ENCODE measurements at regions not wholly inside any gene's neighbourhood (a gene's known extent, or its start where the extent isn't known, plus 50 kb on each side); places are given as distances from the start of the nearest gene placed in this dataset.

DNA sequence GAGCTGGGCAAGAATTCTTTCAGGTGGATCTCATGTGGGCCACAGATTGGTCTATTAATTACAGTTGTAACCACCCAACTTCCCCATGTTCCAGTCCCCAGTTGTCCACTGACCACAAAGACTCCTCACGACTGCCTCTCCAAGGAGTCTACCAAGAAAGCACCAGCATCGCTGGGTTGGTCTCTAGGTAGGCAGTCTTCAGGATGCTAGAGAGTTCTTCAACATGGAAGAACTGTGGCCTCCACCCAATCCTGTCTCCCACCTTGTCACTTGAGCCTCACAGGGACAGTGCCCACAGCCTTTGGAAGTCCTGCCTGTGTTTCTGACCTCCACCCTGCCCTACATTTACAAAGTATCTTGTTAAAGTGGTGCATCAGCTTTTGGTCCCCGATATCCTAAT is 184.7 kb upstream of the FN1 start:
- no peak for DNase-seq (ENCODE audit: low read depth)

GRCh38 chr2:215619989-215620388 is 184.1 kb upstream of the FN1 start:
- no peak for DNase-seq (ENCODE audit: low read depth)

DNA sequence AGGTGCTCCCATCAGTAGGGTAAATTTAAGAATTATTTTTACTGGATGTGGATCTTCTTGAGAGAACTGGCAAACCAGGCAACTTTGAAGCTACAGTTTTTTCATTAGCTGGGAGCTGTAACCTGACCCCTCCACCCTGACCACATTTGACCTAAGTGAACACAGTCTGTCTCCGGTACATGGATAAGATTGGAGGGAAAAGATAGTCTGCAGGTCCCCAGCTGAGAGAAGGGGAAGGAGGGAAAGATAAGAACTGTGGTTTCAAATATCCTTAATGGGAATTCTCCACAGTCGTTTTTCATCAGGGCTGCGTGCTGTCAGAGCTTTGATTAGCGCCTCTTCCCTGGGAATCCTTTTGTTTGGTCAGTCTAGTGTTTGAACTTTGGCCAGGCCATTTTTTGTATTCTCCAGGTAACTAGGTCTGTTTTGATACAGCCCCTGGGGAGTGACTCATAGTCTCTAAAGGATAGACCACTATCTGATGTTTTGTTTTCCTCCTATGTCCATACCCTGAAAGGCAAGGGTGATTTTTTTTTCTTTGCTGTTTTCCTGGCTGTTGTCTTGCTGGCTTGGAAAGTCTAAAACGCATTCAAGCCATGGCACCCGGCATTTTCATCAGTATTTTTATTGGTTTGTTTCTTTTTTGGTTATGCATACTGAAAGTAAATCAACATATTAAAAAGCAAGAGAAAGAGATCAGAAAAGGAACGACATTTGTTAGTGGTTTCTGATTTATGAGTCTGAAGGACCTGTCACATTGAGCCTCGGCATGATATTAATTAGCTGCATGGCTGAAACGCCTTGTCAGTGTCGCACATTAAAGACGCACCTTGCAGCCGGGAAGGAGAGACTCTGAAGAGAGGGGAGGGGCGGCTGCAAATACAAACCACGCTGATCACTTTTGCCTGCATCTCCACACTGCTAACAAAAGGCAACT is 183.4 kb upstream of the FN1 start:
- DNase-seq (ENCODE audit: low read depth), result no peak

DNA sequence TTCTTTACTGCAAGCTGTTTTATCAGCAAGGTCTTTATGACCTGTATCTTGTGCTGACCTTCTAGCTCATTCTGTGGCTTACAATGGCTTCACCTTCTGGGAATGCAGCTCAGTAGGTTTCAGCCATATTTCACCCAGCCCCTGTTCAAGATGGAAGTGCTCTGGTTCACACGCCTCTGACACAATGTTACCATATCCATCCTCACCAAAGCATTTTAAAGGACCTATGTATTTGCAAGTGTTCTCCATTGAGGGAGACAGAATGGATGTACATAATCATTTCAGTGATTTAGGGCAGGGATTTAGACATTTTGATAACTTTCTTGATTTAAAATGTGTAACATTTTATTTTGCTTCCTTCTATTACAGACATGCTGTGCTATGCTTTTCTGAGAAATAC is 182.3 kb upstream of the FN1 start:
- no peak for DNase-seq (ENCODE audit: low read depth)

- no peak for DNase-seq (ENCODE audit: low read depth)
Measured at GRCh38 chr2:215617060-215617824, 181.4 kb upstream of the FN1 start.

DNA sequence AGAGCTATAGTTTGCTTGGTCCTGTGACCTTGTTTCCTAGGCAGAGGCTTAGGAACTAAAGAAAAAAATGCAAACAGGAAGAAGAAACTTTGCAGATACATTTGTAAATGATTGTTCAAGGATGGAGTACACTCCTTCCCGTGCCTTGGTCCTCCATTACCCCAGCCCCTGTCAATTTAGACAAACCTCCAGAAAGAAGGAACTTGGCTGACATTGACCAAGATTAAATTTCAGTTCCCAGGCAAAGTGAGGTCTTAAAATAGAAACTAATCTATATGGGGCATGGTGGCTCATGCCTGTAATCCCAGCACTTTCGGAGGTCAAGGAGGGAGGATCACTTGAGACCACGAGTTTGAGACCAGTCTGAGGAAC is 179.9 kb upstream of the FN1 start:
- DNase-seq (ENCODE audit: low read depth), result no peak

- no peak for DNase-seq (ENCODE audit: low read depth)
Measured at GRCh38 chr2:215615067-215615802, 179.4 kb upstream of the FN1 start.

GRCh38 chr2:215614296-215614695 is 178.4 kb upstream of the FN1 start:
- DNase-seq (ENCODE audit: low read depth), result no peak

- no peak for DNase-seq (ENCODE audit: low read depth)
Measured at GRCh38 chr2:215613888-215614287, 178.0 kb upstream of the FN1 start.

- DNase-seq (ENCODE audit: low read depth), result no peak
Measured at GRCh38 chr2:215613280-215613679, 177.4 kb upstream of the FN1 start.

DNA sequence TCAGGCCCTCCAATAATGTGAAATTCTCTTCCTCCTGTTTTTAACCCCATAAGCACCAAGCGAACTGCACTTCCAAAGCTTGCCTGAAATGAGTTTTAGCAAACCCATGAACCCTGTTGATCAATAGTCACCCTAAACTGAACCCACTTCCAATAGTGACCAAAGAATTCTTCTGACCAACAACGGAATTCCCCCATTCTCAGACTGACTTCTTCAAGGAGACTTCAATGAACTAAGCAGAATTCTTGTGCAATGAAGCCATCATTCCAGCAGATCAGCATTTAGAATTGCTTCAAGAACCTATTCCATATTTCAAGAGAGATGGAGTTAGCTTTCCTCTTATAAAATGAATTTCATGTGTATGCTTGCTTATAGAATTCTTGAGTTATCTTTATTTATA is 176.9 kb upstream of the FN1 start:
- no peak for DNase-seq (ENCODE audit: low read depth)

DNA sequence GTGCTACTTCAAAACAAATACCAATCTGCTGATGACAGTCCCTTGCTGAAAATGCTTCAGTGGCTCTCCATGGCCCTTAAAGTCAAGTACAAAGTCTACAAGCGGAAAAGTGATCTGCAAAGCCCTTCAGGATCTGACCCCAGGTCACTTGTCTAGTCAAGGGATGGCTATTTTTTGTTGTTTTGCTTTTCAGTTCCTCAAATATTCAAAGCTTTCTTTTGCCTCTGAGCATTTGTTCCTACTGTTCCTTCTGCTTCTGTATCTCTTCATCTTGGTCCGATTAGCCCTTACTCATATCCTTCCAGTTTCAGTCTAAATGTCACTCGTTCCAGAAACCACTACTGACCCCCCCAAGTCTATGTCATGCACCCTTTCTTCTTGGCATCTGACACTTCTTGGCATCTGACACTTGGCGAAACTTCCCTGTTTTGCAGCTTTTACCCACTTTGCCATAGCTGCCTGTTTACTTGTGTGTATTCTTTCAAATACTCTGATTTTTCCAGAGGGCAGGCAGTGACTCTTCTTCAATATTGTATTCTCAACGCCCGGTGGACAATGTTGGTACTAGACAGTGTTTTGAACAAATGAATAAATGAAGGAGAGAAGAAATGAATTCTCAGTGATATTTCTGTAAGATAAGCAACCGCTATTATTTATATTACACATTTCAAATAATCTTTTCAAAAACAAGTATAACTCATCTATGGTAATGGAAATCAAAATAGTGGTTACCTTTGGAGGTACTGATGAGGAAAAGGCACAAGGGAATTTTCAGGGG is 175.9 kb upstream of the FN1 start:
- no peak for DNase-seq (ENCODE audit: low read depth)

GRCh38 chr2:215609089-215610032 is 173.5 kb upstream of the FN1 start:
- no peak for DNase-seq (ENCODE audit: low read depth)

- DNase-seq (ENCODE audit: low read depth), result no peak
Measured at GRCh38 chr2:215607766-215608165, 171.9 kb upstream of the FN1 start.

- DNase-seq (ENCODE audit: low read depth), result no peak
Measured at GRCh38 chr2:215606219-215606618, 170.4 kb upstream of the FN1 start.

- DNase-seq (ENCODE audit: low read depth), result no peak
Measured at GRCh38 chr2:215605214-215605613, 169.3 kb upstream of the FN1 start.

- no peak for DNase-seq (ENCODE audit: low read depth)
Measured at GRCh38 chr2:215604606-215605005, 168.7 kb upstream of the FN1 start.

DNA sequence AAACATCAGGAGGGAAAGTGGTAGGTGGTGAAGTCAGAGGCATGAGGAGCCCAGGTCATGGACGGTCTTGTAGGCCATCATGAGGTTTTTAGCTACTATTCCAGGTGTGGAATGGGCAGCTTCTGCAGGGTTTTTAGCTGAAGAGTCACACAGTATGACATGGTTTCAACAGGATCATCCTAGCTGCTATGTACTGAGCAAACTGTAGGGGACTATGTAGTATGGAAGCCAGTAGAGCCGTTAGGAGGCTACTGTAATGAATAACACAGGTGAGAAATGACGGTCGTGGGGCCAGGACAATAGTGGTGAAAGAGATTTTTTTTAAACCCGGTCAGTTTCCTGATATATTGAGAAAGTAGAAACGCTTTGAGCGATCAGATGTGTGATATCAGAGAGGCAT is 167.6 kb upstream of the FN1 start:
- no peak for DNase-seq (ENCODE audit: low read depth)

- no peak for DNase-seq (ENCODE audit: low read depth)
Measured at GRCh38 chr2:215602997-215603396, 167.1 kb upstream of the FN1 start.

- DNase-seq (ENCODE audit: low read depth), result no peak
Measured at GRCh38 chr2:215601990-215602721, 166.3 kb upstream of the FN1 start.
